ENCODE measurements at regions not wholly inside any gene's neighbourhood (a gene's known extent, or its start where the extent isn't known, plus 50 kb on each side); places are given as distances from the start of the nearest gene placed in this dataset.

DNA sequence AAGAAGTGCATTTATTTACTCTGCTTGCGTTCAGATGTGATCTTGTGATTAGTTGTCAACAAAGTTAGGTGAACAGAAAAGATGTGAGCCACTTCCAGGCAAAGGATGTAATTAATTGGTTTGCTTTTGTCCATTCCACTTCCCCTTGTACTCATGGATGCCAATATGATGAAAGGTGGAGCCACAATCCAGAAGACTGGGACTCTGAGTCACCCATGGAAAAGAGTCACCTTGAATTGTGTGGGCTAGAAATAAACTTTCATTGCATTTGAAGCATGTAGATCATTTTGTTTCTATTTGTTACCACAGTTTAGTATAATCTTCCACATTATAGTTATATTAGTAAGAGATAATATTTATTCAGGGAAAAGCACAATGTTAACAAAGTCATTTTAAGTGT lies 684.2 kb downstream of the LTN1 start:
- TF ChIP-seq, protein P1, sequence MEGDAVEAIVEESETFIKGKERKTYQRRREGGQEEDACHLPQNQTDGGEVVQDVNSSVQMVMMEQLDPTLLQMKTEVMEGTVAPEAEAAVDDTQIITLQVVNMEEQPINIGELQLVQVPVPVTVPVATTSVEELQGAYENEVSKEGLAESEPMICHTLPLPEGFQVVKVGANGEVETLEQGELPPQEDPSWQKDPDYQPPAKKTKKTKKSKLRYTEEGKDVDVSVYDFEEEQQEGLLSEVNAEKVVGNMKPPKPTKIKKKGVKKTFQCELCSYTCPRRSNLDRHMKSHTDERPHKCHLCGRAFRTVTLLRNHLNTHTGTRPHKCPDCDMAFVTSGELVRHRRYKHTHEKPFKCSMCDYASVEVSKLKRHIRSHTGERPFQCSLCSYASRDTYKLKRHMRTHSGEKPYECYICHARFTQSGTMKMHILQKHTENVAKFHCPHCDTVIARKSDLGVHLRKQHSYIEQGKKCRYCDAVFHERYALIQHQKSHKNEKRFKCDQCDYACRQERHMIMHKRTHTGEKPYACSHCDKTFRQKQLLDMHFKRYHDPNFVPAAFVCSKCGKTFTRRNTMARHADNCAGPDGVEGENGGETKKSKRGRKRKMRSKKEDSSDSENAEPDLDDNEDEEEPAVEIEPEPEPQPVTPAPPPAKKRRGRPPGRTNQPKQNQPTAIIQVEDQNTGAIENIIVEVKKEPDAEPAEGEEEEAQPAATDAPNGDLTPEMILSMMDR (IDR thresholded peaks at IDR 0.05): no peak
- no peak for TF ChIP-seq POLR2AphosphoS5 (IDR thresholded peaks at IDR 0.05; ENCODE audit: insufficient read depth in 1 of 2, low read depth in 1 of 2)

Measured in vagina (tissue), 2 donors.